CD4-positive, CD25-positive, alpha-beta regulatory T cell (primary cell): ENCODE measurements at regions not wholly inside any gene's neighbourhood (a gene's known extent, or its start where the extent isn't known, plus 50 kb on each side); places are given as distances from the start of the nearest gene placed in this dataset.
"Not testable (repeated sequence)": the region's sequence is repeated elsewhere in the genome, so short reads cannot be mapped to it uniquely, and the experiment has no call there.

ENCODE experiments used
- ATAC-seq, 2 donors: fragments of 150-1000 bp; cut with Tn5 transposase; one replicate each; pipeline ENCODE4 v1.10.0; 2021; ENCODE audit warnings: low read depth in 2 of 2, moderate number of reproducible peaks in 2 of 2, moderate library complexity in 1 of 2
- DNase-seq, 3 donors: peaks; one replicate each; pipeline versions ENCODE4 v3.0.0 to v3.0.0-alpha.2; 2012 to 2022; ENCODE audit warnings: mixed read lengths in 1 of 3
- H3K27ac ChIP-seq: one replicate; pipeline ENCODE4 v1.7.0; 2013; ENCODE audit warnings: mild to moderate bottlenecking, low read length; ENCODE audit not compliant: insufficient read depth, poor library complexity, severe bottlenecking
- H3K27me3 ChIP-seq: one replicate; pipeline ENCODE4 v1.7.0; 2013; ENCODE audit warnings: low read length; ENCODE audit not compliant: control insufficient read depth, insufficient read depth
- H3K36me3 ChIP-seq: one replicate; pipeline ENCODE4 v1.7.0; 2013; ENCODE audit warnings: mild to moderate bottlenecking, low read length, moderate library complexity; ENCODE audit not compliant: control insufficient read depth, insufficient read depth
- H3K4me1 ChIP-seq: 2 replicates; pipeline ENCODE4 v1.7.0; 2013; ENCODE audit warnings: mild to moderate bottlenecking, low read length; ENCODE audit not compliant: insufficient read depth, control insufficient read depth, poor library complexity, severe bottlenecking
- H3K4me3 ChIP-seq: one replicate; pipeline ENCODE4 v1.7.0; 2013; ENCODE audit warnings: low read depth, mild to moderate bottlenecking, low read length, moderate library complexity
- H3K9me3 ChIP-seq, 2 experiments: 1 replicate in 1 of 2; 2 replicates in 1 of 2; pipeline ENCODE4 v1.7.0; 2013; ENCODE audit warnings: low read length in 2 of 2, mild to moderate bottlenecking in 1 of 2, moderate library complexity in 1 of 2; ENCODE audit not compliant: control insufficient read depth in 2 of 2
- H3K27ac Mint-ChIP-seq, 3 donors: one replicate each; pipeline ENCODE4 v1.8.0; 2020 to 2022; ENCODE audit warnings: mild to moderate bottlenecking in 3 of 3, mixed read lengths in 3 of 3, moderate library complexity in 2 of 3
- H3K27me3 Mint-ChIP-seq: one replicate; pipeline ENCODE4 v1.8.0; 2022; ENCODE audit warnings: mild to moderate bottlenecking, mixed read lengths
- H3K36me3 Mint-ChIP-seq: one replicate; pipeline ENCODE4 v1.8.0; 2020; ENCODE audit warnings: mixed read lengths
- H3K4me1 Mint-ChIP-seq, 4 donors: one replicate each; pipeline ENCODE4 v1.8.0; 2020 to 2022; ENCODE audit warnings: mixed read lengths in 4 of 4, mild to moderate bottlenecking in 1 of 4
- H3K4me3 Mint-ChIP-seq, 4 donors: one replicate each; pipeline ENCODE4 v1.8.0; 2020 to 2022; ENCODE audit warnings: mild to moderate bottlenecking in 4 of 4, mixed read lengths in 4 of 4, moderate library complexity in 3 of 4
- H3K9me3 Mint-ChIP-seq, 7 donors: one replicate each; pipeline ENCODE4 v1.8.0; 2020 to 2022; ENCODE audit warnings: mixed read lengths in 7 of 7, mild to moderate bottlenecking in 3 of 7, moderate library complexity in 2 of 7

- Histone ChIP-seq H3K27ac (no peak overlapping the region), H3K36me3 (no peaks in the 10 kb centered on the region), H3K4me1 (no peaks in the 10 kb centered on the region), H3K27me3 (no peaks in the 10 kb centered on the region), H3K4me3 (no peak overlapping the region), H3K9me3 (peaks cover 2 to 18% of the 10 kb centered on the region in 2 experiments)
- H3K27me3 Mint-ChIP-seq: no peaks in the 10 kb centered on the region
- DNase-seq (no peak), ATAC-seq (no peak)
- H3K9me3 Mint-ChIP-seq: peaks cover 0 to 33% (median 9%) of the 10 kb centered on the region in 7 donors
- no peaks in the 10 kb centered on the region for H3K36me3 Mint-ChIP-seq
- H3K4me3 Mint-ChIP-seq: no peak overlapping the region
- no peaks in the 10 kb centered on the region for H3K4me1 Mint-ChIP-seq
- H3K27ac Mint-ChIP-seq: no peak overlapping the region
Observed at GRCh38 chr1:105072446-105072845, 1322.7 kb downstream of the AMY1C start.

GRCh38 chr1:105072850-105073249 is 1323.2 kb downstream of the AMY1C start:
- Histone ChIP-seq H3K9me3 (peaks cover 2 to 18% of the 10 kb centered on the region in 2 experiments), H3K4me1 (no peaks in the 10 kb centered on the region), H3K36me3 (no peaks in the 10 kb centered on the region), H3K27me3 (no peaks in the 10 kb centered on the region), H3K4me3 (no peak overlapping the region), H3K27ac (no peak overlapping the region)
- H3K27ac Mint-ChIP-seq: no peak overlapping the region
- H3K4me1 Mint-ChIP-seq: no peaks in the 10 kb centered on the region
- no peak overlapping the region for H3K4me3 Mint-ChIP-seq
- H3K27me3 Mint-ChIP-seq: no peaks in the 10 kb centered on the region
- no peak for ATAC-seq
- no peak for DNase-seq
- H3K9me3 Mint-ChIP-seq: peaks cover 0 to 30% (median 8%) of the 10 kb centered on the region in 7 donors
- no peaks in the 10 kb centered on the region for H3K36me3 Mint-ChIP-seq

GRCh38 chr1:105073660-105074059 is 1324.0 kb downstream of the AMY1C start:
- Mint-ChIP-seq H3K4me1 (no peaks in the 10 kb centered on the region), H3K9me3 (peaks cover 0 to 23% (median 8%) of the 10 kb centered on the region in 7 donors), H3K27me3 (no peaks in the 10 kb centered on the region), H3K4me3 (no peak overlapping the region), H3K36me3 (no peaks in the 10 kb centered on the region), H3K27ac (no peak overlapping the region)
- no peaks in the 10 kb centered on the region for H3K36me3 ChIP-seq
- no peaks in the 10 kb centered on the region for H3K4me1 ChIP-seq
- H3K27ac ChIP-seq: no peak overlapping the region
- H3K9me3 ChIP-seq: peaks cover 2 to 18% of the 10 kb centered on the region in 2 experiments
- no peaks in the 10 kb centered on the region for H3K27me3 ChIP-seq
- ATAC-seq (no peak), DNase-seq (no peak)
- H3K4me3 ChIP-seq: no peak overlapping the region

GRCh38 chr1:105083611-105084010 is 1333.9 kb downstream of the AMY1C start:
- H3K4me1 Mint-ChIP-seq: no peaks in the 10 kb centered on the region
- H3K4me3 Mint-ChIP-seq: no peak overlapping the region
- H3K27ac ChIP-seq: no peak overlapping the region
- no peaks in the 10 kb centered on the region for H3K36me3 Mint-ChIP-seq
- H3K27me3 ChIP-seq: no peaks in the 10 kb centered on the region
- no peak overlapping the region for H3K4me3 ChIP-seq
- DNase-seq: no peak
- no peaks in the 10 kb centered on the region for H3K4me1 ChIP-seq
- ATAC-seq: no peak
- H3K27ac Mint-ChIP-seq: no peak overlapping the region
- H3K36me3 ChIP-seq: no peaks in the 10 kb centered on the region
- H3K9me3 ChIP-seq: no peaks in the 10 kb centered on the region
- no peaks in the 10 kb centered on the region for H3K27me3 Mint-ChIP-seq
- H3K9me3 Mint-ChIP-seq: peaks cover 0 to 8% (median 2%) of the 10 kb centered on the region in 7 donors

GRCh38 chr1:105087506-105087905 is 1337.8 kb downstream of the AMY1C start:
- Histone ChIP-seq H3K36me3 (no peaks in the 10 kb centered on the region), H3K9me3 (peaks cover 0 to 10% of the 10 kb centered on the region in 2 experiments), H3K4me1 (no peaks in the 10 kb centered on the region), H3K27me3 (no peaks in the 10 kb centered on the region), H3K4me3 (no peak overlapping the region), H3K27ac (no peak overlapping the region)
- H3K27ac Mint-ChIP-seq: no peak overlapping the region
- no peaks in the 10 kb centered on the region for H3K27me3 Mint-ChIP-seq
- no peak for DNase-seq
- no peak for ATAC-seq
- H3K4me1 Mint-ChIP-seq: no peaks in the 10 kb centered on the region
- no peaks in the 10 kb centered on the region for H3K36me3 Mint-ChIP-seq
- peaks cover 2 to 13% (median 6%) of the 10 kb centered on the region in 7 donors for H3K9me3 Mint-ChIP-seq
- H3K4me3 Mint-ChIP-seq: no peak overlapping the region

GRCh38 chr1:105088166-105088565 is 1338.5 kb downstream of the AMY1C start:
- no peaks in the 10 kb centered on the region for H3K36me3 ChIP-seq
- Mint-ChIP-seq H3K27ac (no peak overlapping the region), H3K4me1 (no peaks in the 10 kb centered on the region), H3K27me3 (no peaks in the 10 kb centered on the region), H3K36me3 (no peaks in the 10 kb centered on the region), H3K9me3 (peaks cover 4 to 19% (median 8%) of the 10 kb centered on the region in 7 donors), H3K4me3 (no peak overlapping the region)
- H3K27ac ChIP-seq: no peak overlapping the region
- peaks cover 0 to 10% of the 10 kb centered on the region in 2 experiments for H3K9me3 ChIP-seq
- no peak for ATAC-seq
- no peaks in the 10 kb centered on the region for H3K27me3 ChIP-seq
- no peak for DNase-seq
- H3K4me3 ChIP-seq: no peak overlapping the region
- no peaks in the 10 kb centered on the region for H3K4me1 ChIP-seq

GRCh38 chr1:105093893-105094292 is 1344.2 kb downstream of the AMY1C start:
- not testable (repeated sequence) for H3K27ac ChIP-seq, H3K27me3 ChIP-seq, H3K36me3 Mint-ChIP-seq, H3K4me3 Mint-ChIP-seq, H3K4me1 Mint-ChIP-seq, H3K27me3 Mint-ChIP-seq, DNase-seq, ATAC-seq, H3K4me1 ChIP-seq, H3K36me3 ChIP-seq, H3K4me3 ChIP-seq, H3K27ac Mint-ChIP-seq
- H3K9me3 ChIP-seq: peaks cover 6 to 14% of the 10 kb centered on the region in 2 experiments
- H3K9me3 Mint-ChIP-seq: peaks cover 0 to 17% (median 7%) of the 10 kb centered on the region in 7 donors

- no peaks in the 10 kb centered on the region for H3K36me3 Mint-ChIP-seq
- H3K4me3 Mint-ChIP-seq: no peak overlapping the region
Observed at GRCh38 chr1:105100102-105100501, 1350.4 kb downstream of the AMY1C start.

More at GRCh38 chr1:105100102-105100501, 1350.4 kb downstream of the AMY1C start:
- H3K4me1 Mint-ChIP-seq: no peaks in the 10 kb centered on the region
- no peak for ATAC-seq
- H3K9me3 Mint-ChIP-seq: peaks cover 0 to 10% (median 0%) of the 10 kb centered on the region in 7 donors
- Histone ChIP-seq H3K4me3 (no peak overlapping the region), H3K27me3 (no peaks in the 10 kb centered on the region), H3K27ac (no peak overlapping the region), H3K4me1 (no peaks in the 10 kb centered on the region), H3K36me3 (no peaks in the 10 kb centered on the region), H3K9me3 (peaks cover 3% of the 10 kb centered on the region in 2 experiments)
- no peak for DNase-seq
- no peak overlapping the region for H3K27ac Mint-ChIP-seq
- H3K27me3 Mint-ChIP-seq: no peaks in the 10 kb centered on the region
